ENCODE measurements at regions not wholly inside any gene's neighbourhood (a gene's known extent, or its start where the extent isn't known, plus 50 kb on each side); places are given as distances from the start of the nearest gene placed in this dataset.

DNA sequence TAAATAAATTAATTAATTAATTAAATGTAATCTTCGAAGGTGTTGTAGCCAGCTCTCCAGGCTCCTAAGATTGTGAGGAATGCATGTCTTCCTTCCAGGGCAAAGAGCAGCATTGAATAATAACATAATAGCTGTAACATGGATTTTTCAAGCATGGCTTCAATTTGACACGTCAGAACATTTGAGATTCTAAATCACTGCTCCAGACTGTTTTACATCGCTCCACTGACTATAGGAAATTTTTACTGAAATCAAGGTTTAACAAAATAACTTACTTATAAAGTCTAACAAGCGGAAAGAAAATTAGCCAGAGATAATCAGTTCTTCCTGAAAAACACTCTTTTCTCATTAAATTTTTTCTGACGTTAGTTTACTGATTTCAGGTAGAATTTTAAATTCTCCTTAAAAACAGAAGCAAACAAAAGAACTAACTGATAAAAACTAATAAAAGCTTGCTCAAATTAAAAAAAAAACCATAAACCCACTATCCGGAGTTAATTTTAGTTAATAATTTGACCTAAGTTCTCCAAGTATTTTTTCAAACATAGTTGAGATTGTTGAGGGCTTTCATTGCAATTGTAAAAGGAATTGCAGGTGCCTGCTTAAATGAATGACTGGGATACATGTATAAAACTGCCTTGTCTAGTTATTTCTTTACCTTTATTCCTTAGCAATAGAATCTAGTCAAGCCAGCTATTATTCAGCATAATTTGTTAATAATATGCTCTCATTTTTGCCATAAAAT lies 51.2 kb upstream of the SGCE start:
- TF ChIP-seq, protein P1, sequence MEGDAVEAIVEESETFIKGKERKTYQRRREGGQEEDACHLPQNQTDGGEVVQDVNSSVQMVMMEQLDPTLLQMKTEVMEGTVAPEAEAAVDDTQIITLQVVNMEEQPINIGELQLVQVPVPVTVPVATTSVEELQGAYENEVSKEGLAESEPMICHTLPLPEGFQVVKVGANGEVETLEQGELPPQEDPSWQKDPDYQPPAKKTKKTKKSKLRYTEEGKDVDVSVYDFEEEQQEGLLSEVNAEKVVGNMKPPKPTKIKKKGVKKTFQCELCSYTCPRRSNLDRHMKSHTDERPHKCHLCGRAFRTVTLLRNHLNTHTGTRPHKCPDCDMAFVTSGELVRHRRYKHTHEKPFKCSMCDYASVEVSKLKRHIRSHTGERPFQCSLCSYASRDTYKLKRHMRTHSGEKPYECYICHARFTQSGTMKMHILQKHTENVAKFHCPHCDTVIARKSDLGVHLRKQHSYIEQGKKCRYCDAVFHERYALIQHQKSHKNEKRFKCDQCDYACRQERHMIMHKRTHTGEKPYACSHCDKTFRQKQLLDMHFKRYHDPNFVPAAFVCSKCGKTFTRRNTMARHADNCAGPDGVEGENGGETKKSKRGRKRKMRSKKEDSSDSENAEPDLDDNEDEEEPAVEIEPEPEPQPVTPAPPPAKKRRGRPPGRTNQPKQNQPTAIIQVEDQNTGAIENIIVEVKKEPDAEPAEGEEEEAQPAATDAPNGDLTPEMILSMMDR (conservative IDR thresholded peaks at IDR 0.05; ENCODE audit: low read length) = no peak
- no peak for TF ChIP-seq EZH2phosphoT487 (IDR thresholded peaks at IDR 0.05; ENCODE audit: borderline replicate concordance, low read depth, low read length)
